ENCODE measurements at regions not wholly inside any gene's neighbourhood (a gene's known extent, or its start where the extent isn't known, plus 50 kb on each side); places are given as distances from the start of the nearest gene placed in this dataset.

GRCh38 chr13:31864307-31864706 is 125.0 kb downstream of the RXFP2 start:
- TF ChIP-seq ZSCAN5A (tag by site-specific recombination; IDR thresholded peaks at IDR 0.05) (no peak), TCF7L2 (IDR thresholded peaks at IDR 0.05; ENCODE audit: borderline replicate concordance, low read depth, low read length) (no peak)
- TF ChIP-seq, protein P1, sequence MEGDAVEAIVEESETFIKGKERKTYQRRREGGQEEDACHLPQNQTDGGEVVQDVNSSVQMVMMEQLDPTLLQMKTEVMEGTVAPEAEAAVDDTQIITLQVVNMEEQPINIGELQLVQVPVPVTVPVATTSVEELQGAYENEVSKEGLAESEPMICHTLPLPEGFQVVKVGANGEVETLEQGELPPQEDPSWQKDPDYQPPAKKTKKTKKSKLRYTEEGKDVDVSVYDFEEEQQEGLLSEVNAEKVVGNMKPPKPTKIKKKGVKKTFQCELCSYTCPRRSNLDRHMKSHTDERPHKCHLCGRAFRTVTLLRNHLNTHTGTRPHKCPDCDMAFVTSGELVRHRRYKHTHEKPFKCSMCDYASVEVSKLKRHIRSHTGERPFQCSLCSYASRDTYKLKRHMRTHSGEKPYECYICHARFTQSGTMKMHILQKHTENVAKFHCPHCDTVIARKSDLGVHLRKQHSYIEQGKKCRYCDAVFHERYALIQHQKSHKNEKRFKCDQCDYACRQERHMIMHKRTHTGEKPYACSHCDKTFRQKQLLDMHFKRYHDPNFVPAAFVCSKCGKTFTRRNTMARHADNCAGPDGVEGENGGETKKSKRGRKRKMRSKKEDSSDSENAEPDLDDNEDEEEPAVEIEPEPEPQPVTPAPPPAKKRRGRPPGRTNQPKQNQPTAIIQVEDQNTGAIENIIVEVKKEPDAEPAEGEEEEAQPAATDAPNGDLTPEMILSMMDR (tag by site-specific recombination; IDR thresholded peaks at IDR 0.05), result no peak
